Small intestine (tissue), 7 donors: ENCODE measurements at regions not wholly inside any gene's neighbourhood (a gene's known extent, or its start where the extent isn't known, plus 50 kb on each side); places are given as distances from the start of the nearest gene placed in this dataset.
"Not testable (repeated sequence)": the region's sequence is repeated elsewhere in the genome, so short reads cannot be mapped to it uniquely, and the experiment has no call there.

Experiments used
- DNase-seq, 2 donors: peaks; one replicate each; pipeline versions ENCODE4 v3.0.0 to v3.0.0-alpha.2; 2013
- FAIRE-seq: peaks from 2 replicates; lab custom pipeline; 2012; peaks lifted over from hg19 to GRCh38; lab: Jason Lieb, UNC
- H3K27ac ChIP-seq, 3 donors: one replicate each; pipeline ENCODE4 v1.5.1; 2013; ENCODE audit warnings: low read length in 2 of 3, mild to moderate bottlenecking in 2 of 3, control low read depth in 1 of 3, inconsistent platforms in 1 of 3, low read depth in 1 of 3, moderate library complexity in 1 of 3
- H3K27me3 ChIP-seq, 3 donors: one replicate each; pipeline ENCODE4 v1.6.1; 2013; ENCODE audit warnings: low read length in 3 of 3, inconsistent platforms in 1 of 3; ENCODE audit not compliant: control insufficient read depth in 3 of 3, insufficient read depth in 3 of 3
- H3K36me3 ChIP-seq, 3 donors: one replicate each; pipeline ENCODE4 v1.6.1; 2013; ENCODE audit warnings: low read length in 3 of 3, inconsistent platforms in 1 of 3, low read depth in 1 of 3, mild to moderate bottlenecking in 1 of 3, moderate library complexity in 1 of 3; ENCODE audit not compliant: control insufficient read depth in 3 of 3, insufficient read depth in 2 of 3
- H3K4me1 ChIP-seq, 3 donors: one replicate each; pipeline ENCODE4 v1.6.1; 2013; ENCODE audit warnings: low read length in 2 of 3, inconsistent platforms in 1 of 3, low read depth in 1 of 3, mild to moderate bottlenecking in 1 of 3, moderate library complexity in 1 of 3; ENCODE audit not compliant: control insufficient read depth in 3 of 3, insufficient read depth in 2 of 3
- H3K4me3 ChIP-seq, 3 donors: one replicate each; pipeline ENCODE4 v1.5.1; 2013; ENCODE audit warnings: low read length in 3 of 3, control low read depth in 1 of 3, inconsistent platforms in 1 of 3, low read depth in 1 of 3, mild to moderate bottlenecking in 1 of 3, moderate library complexity in 1 of 3
- H3K9me3 ChIP-seq, 2 donors: one replicate each; pipeline ENCODE4 v1.6.1; 2013; ENCODE audit warnings: low read depth in 1 of 2, low read length in 1 of 2; ENCODE audit not compliant: control insufficient read depth in 2 of 2, insufficient read depth in 1 of 2
- WGBS, 3 donors: extraction: QIAGEN DNeasy Blood & Tissue Kit; methylation state at CpG; one replicate each; pipeline ENCODE4 v1.1.7; 2013; 5-methylcytosine and 5-hydroxymethylcytosine counted together
- donor health status: healthy with polysubstance abuse.
- donor health status: control.
- donor health status: control.
- donor health status: Bipolar disorder and iron deficiency.
- donor health status: healthy.

GRCh38 chr9:93890436-93890935 is 64.7 kb downstream of the BARX1 start:
- Histone ChIP-seq H3K27ac (no peak overlapping the region), H3K9me3 (peaks cover 0 to 19% of the 10 kb centered on the region in 2 donors), H3K4me3 (no peak overlapping the region), H3K4me1 (peaks cover 0 to 8% (median 3%) of the 10 kb centered on the region in 3 donors), H3K27me3 (no peaks in the 10 kb centered on the region), H3K36me3 (no peaks in the 10 kb centered on the region)
- DNase-seq (no peak), FAIRE-seq (no peak)
- WGBS, 3 donors = 62 to 85% (median 80%) methylated on average over 2 of the region's 2 CpGs

- FAIRE-seq = no peak
- H3K4me3 ChIP-seq = no peak overlapping the region
- no peaks in the 10 kb centered on the region for H3K27me3 ChIP-seq
- peaks cover 0 to 7% of the 10 kb centered on the region in 2 donors for H3K9me3 ChIP-seq
- H3K36me3 ChIP-seq = no peaks in the 10 kb centered on the region
- H3K4me1 ChIP-seq = peaks cover 0 to 3% (median 0%) of the 10 kb centered on the region in 3 donors
- WGBS, 3 donors = 55 to 81% (median 62%) methylated on average over 7 of the region's 7 CpGs
- no peak for DNase-seq
- H3K27ac ChIP-seq = no peak overlapping the region
These were observed 68.2 kb downstream of the BARX1 start for GRCh38 chr9:93886911-93887310.

GRCh38 chr9:93884808-93885207 is 70.3 kb downstream of the BARX1 start:
- H3K36me3 ChIP-seq = no peaks in the 10 kb centered on the region
- no peak overlapping the region for H3K4me3 ChIP-seq
- no peaks in the 10 kb centered on the region for H3K27me3 ChIP-seq
- H3K4me1 ChIP-seq = no peaks in the 10 kb centered on the region
- FAIRE-seq (no peak), DNase-seq (no peak)
- no peaks in the 10 kb centered on the region for H3K9me3 ChIP-seq
- WGBS, 3 donors = 19 to 39% (median 29%) methylated on average over 1 of the region's 1 CpG
- no peak overlapping the region for H3K27ac ChIP-seq

GRCh38 chr9:93879662-93880407 is 75.3 kb downstream of the BARX1 start:
- H3K36me3 ChIP-seq, H3K27me3 ChIP-seq, H3K27ac ChIP-seq, DNase-seq, H3K9me3 ChIP-seq, H3K4me3 ChIP-seq, FAIRE-seq, H3K4me1 ChIP-seq: not testable (repeated sequence)
- WGBS, 3 donors = 92 to 94% (median 93%) methylated on average over 32 to 35 of the region's 35 CpGs

GRCh38 chr9:93875330-93875729 is 79.8 kb downstream of the BARX1 start:
- H3K4me3 ChIP-seq = no peak overlapping the region
- no peaks in the 10 kb centered on the region for H3K4me1 ChIP-seq
- no peak overlapping the region for H3K27ac ChIP-seq
- no peaks in the 10 kb centered on the region for H3K36me3 ChIP-seq
- peaks cover 4 to 16% of the 10 kb centered on the region in 2 donors for H3K9me3 ChIP-seq
- FAIRE-seq = no peak
- peaks cover 0 to 5% (median 0%) of the 10 kb centered on the region in 3 donors for H3K27me3 ChIP-seq
- no peak for DNase-seq

GRCh38 chr9:93874242-93874641 is 80.9 kb downstream of the BARX1 start:
- H3K4me1 ChIP-seq = no peaks in the 10 kb centered on the region
- no peaks in the 10 kb centered on the region for H3K36me3 ChIP-seq
- no peak for FAIRE-seq
- DNase-seq = no peak
- H3K9me3 ChIP-seq = peaks cover 4 to 16% of the 10 kb centered on the region in 2 donors
- H3K27me3 ChIP-seq = peaks cover 0 to 5% (median 0%) of the 10 kb centered on the region in 3 donors
- H3K27ac ChIP-seq = no peak overlapping the region
- no peak overlapping the region for H3K4me3 ChIP-seq

- no peak for FAIRE-seq
- Histone ChIP-seq H3K27ac (no peak overlapping the region), H3K4me3 (no peak overlapping the region), H3K27me3 (peaks cover 0 to 5% (median 0%) of the 10 kb centered on the region in 3 donors), H3K9me3 (peaks cover 4 to 16% of the 10 kb centered on the region in 2 donors), H3K36me3 (no peaks in the 10 kb centered on the region), H3K4me1 (no peaks in the 10 kb centered on the region)
- WGBS, 3 donors = 81 to 92% (median 87%) methylated on average over 4 of the region's 4 CpGs
- no peak for DNase-seq
These were observed 83.9 kb downstream of the BARX1 start for GRCh38 chr9:93871286-93871685.

GRCh38 chr9:93869863-93870262 is 85.3 kb downstream of the BARX1 start:
- Histone ChIP-seq H3K9me3 (peaks cover 0 to 12% of the 10 kb centered on the region in 2 donors), H3K4me1 (no peaks in the 10 kb centered on the region), H3K36me3 (no peaks in the 10 kb centered on the region), H3K27ac (no peak overlapping the region), H3K27me3 (peaks cover 0 to 5% (median 0%) of the 10 kb centered on the region in 3 donors), H3K4me3 (no peak overlapping the region)
- FAIRE-seq (no peak), DNase-seq (no peak)
- WGBS, 3 donors = 77 to 79% (median 78%) methylated on average over 8 of the region's 8 CpGs
